A673 (cell line): ENCODE measurements at regions not wholly inside any gene's neighbourhood (a gene's known extent, or its start where the extent isn't known, plus 50 kb on each side); places are given as distances from the start of the nearest gene placed in this dataset.

Experiments
- CTCF ChIP-seq: fragments of 300-800, 200-600 bp; sonication (generic); conservative IDR thresholded peaks from 2 replicates; pipeline ENCODE4 v1.5.1; 2017; ENCODE audit warnings: low read depth, mild to moderate bottlenecking, antibody characterized with exemption, low read length, moderate library complexity, mixed read lengths
- EZH2 ChIP-seq: fragments of 200-600 bp; sonication (generic); IDR thresholded peaks from 2 replicates; pipeline ENCODE4 v1.6.1; 2017; ENCODE audit warnings: borderline replicate concordance, low read depth, mild to moderate bottlenecking, mixed read lengths, antibody characterized with exemption, low read length; ENCODE audit not compliant: poor library complexity, severe bottlenecking

GRCh38 chr10:109405338-109405737, 518.0 kb downstream of the XPNPEP1 start:
- TF ChIP-seq CTCF (no peak), EZH2 (no peak)
